SK-N-MC (cell line): ENCODE measurements at regions not wholly inside any gene's neighbourhood (a gene's known extent, or its start where the extent isn't known, plus 50 kb on each side); places are given as distances from the start of the nearest gene placed in this dataset.
"Not testable (repeated sequence)": the region's sequence is repeated elsewhere in the genome, so short reads cannot be mapped to it uniquely, and the experiment has no call there.

ENCODE experiments used
- DNase-seq: peaks from one replicate; pipeline ENCODE4 v3.0.0-alpha.2; 2011; ENCODE audit warnings: low read depth, low spot score
- H3K27ac ChIP-seq: fragments of 200-600 bp; sonication (generic); 2 replicates; pipeline ENCODE4 v1.5.1; 2016; ENCODE audit warnings: mixed run types
- H3K36me3 ChIP-seq: fragments of 200-600 bp; sonication (generic); 2 replicates; pipeline ENCODE4 v1.6.1; 2017; ENCODE audit warnings: antibody characterized with exemption, low read length, mixed read lengths; ENCODE audit not compliant: insufficient read depth
- H3K4me3 ChIP-seq: fragments of 200-600 bp; sonication (generic); 2 replicates; pipeline ENCODE4 v1.5.1; 2016
- H3K9ac ChIP-seq: fragments of 200-600 bp; sonication (generic); 2 replicates; pipeline ENCODE4 v1.8.0; 2017; ENCODE audit warnings: mixed run types, mixed read lengths; ENCODE audit not compliant: insufficient read length
- H3K9me3 ChIP-seq: fragments of 200-600 bp; sonication (generic); 2 replicates; pipeline ENCODE4 v1.6.1; 2017; ENCODE audit warnings: low read depth, mild to moderate bottlenecking, antibody characterized with exemption, low read length, moderate library complexity, mixed read lengths
- EZH2 ChIP-seq: fragments of 200-600 bp; sonication (generic); IDR thresholded peaks from one replicate; pipeline ENCODE4 v1.6.1; 2017; ENCODE audit warnings: antibody characterized with exemption
- FOXP2 ChIP-seq: optimal IDR thresholded peaks from 2 replicates; pipeline ENCODE3; 2011; ENCODE audit warnings: mild to moderate bottlenecking, moderate library complexity; ENCODE audit not compliant: insufficient read depth; ENCODE audit errors: extremely low read length, control extremely low read depth
- POLR2AphosphoS5 ChIP-seq: IDR thresholded peaks from 2 replicates; pipeline ENCODE4 v1.6.1; 2012; ENCODE audit warnings: mild to moderate bottlenecking, low read depth, low read length, borderline replicate concordance

DNA sequence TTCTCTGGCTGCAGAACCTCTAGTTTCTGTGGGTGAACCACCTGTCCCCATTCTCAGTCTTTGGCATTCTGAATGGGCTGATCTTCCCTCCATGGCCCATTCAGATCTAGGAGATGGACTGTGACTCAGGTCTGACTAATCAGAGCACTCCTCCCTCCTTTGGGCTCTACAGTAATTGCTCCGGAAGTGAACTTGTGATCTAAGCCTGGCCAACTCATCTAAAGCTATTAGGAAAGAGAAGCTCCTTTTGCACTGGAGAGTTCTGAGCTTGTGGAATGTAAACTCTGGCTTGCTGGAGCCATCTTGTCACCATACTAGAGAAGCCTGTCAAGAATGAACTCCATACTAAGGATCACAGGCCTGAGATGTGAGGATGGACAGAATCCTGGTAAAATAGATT lies 168.2 kb downstream of the SUDS3 start:
- no peaks in the 10 kb centered on the region for H3K36me3 ChIP-seq
- no peak for DNase-seq
- H3K4me3 ChIP-seq, result no peak overlapping the region
- H3K9ac ChIP-seq, result no peak overlapping the region
- H3K27ac ChIP-seq, result no peak overlapping the region
- no peaks in the 10 kb centered on the region for H3K9me3 ChIP-seq
- TF ChIP-seq EZH2, result no peak
- no peak for TF ChIP-seq FOXP2
- TF ChIP-seq POLR2AphosphoS5, result no peak

DNA sequence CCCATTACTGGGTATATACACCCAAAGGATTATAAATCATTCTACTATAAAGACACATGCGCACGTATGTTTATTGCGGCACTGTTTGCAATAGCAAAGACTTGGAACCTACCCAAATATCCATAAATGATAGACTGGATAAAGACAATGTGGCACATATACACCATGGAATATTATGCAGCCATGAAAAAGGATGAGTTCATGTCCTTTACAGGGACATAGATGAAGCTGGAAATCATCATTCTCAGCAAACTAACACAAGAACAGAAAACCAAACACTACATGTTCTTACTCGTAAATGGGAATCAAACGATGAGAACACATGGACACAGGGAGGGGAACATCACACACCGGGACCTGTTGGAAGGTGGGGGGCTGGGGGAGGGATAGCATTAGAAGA lies 171.3 kb downstream of the SUDS3 start:
- not testable (repeated sequence) for H3K36me3 ChIP-seq, H3K9me3 ChIP-seq, DNase-seq, H3K9ac ChIP-seq, H3K27ac ChIP-seq, H3K4me3 ChIP-seq

DNA sequence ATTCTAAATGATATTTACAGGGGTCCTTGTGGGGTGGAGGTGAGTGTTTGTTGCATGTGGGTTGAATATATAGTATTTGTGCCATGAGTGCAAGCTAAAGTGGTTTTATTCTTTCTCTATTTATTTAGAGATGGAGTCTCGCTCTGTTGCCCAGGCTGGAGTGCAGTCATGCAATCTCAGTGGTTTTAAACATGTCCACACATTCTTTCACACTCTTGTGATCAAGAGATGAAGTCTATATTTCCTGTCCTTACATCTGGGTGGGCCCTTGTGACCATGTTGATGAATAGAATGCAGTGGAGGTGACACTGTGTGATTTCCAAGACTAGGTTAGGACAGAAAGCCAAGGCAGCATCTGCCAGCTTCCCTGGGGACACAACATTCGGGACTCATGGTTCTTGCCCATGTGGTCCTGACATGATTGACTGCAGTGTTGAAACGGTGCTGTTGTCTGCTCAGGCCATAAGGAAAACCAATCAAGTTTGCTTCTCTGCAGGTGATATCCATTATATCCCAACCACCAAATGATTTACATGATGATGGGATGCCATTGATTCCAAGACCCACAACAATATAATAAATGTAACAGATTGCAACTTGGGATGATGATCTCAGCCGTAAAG lies 172.6 kb downstream of the SUDS3 start:
- no peak overlapping the region for H3K27ac ChIP-seq
- no peaks in the 10 kb centered on the region for H3K36me3 ChIP-seq
- no peak for TF ChIP-seq FOXP2
- no peak for TF ChIP-seq POLR2AphosphoS5
- no peaks in the 10 kb centered on the region for H3K9me3 ChIP-seq
- H3K9ac ChIP-seq, result no peak overlapping the region
- no peak overlapping the region for H3K4me3 ChIP-seq
- DNase-seq, result no peak

DNA sequence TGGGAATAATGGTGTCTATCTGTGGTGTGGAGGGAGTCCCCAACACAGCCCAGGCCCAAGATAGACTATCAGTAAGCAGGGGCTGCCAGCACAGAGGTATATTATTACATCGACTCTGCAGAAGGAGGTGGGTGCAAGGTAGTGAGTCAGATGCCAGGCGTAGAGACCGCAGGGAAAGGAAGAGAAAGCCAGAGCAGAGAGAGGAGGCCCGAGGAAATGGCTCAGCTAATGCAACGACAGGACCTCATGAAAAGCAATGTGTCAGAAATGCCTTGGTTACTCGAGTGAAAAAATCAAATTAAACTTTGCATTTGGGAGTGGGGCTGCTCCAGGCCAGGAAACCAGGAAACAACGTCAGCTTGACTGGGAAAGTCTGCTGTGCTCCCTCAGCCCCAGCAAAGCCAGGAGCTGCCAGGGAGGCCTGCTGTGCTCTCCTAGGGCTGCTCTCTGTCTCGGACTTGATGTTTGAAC lies 173.2 kb downstream of the SUDS3 start:
- Histone ChIP-seq H3K9me3 (no peaks in the 10 kb centered on the region), H3K9ac (no peak overlapping the region), H3K27ac (no peak overlapping the region), H3K4me3 (no peak overlapping the region), H3K36me3 (no peaks in the 10 kb centered on the region)
- TF ChIP-seq EZH2, result no peak
- no peak for TF ChIP-seq FOXP2
- TF ChIP-seq POLR2AphosphoS5, result no peak
- DNase-seq, result no peak

DNA sequence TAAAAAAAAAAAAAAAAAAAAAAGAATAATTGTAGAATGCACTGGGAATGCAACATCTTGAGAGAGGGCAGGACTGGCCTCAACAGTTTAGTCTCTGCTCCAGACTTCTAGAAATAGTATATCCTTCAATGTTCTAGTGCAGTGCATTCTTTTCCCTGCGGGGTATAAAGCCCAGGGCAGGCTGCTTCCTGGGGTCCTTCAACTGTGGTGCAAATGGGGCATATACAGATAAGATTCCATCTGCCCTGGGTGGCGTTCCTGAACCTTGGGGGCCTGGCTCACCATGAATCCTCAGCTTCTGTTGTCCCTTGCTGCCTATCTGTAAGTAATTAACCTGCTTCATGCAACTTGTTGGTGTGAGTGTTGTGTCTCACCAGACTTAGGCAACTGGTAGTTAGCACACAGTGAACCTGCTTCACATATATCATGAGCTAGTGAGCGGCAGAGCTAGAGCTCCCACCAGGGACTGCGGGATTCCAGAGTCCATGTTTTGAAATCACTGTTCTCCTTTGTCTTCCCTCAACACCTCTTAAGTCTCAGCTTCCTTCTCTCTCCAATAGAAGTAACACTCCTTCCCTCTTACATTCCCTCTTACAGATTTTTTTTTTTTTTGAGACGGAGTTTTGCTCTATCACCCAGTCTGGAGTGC lies 177.6 kb downstream of the SUDS3 start:
- H3K27ac ChIP-seq, result no peak overlapping the region
- TF ChIP-seq EZH2, result no peak
- no peaks in the 10 kb centered on the region for H3K36me3 ChIP-seq
- H3K4me3 ChIP-seq, result no peak overlapping the region
- no peak for DNase-seq
- H3K9me3 ChIP-seq, result no peaks in the 10 kb centered on the region
- H3K9ac ChIP-seq, result no peak overlapping the region

DNA sequence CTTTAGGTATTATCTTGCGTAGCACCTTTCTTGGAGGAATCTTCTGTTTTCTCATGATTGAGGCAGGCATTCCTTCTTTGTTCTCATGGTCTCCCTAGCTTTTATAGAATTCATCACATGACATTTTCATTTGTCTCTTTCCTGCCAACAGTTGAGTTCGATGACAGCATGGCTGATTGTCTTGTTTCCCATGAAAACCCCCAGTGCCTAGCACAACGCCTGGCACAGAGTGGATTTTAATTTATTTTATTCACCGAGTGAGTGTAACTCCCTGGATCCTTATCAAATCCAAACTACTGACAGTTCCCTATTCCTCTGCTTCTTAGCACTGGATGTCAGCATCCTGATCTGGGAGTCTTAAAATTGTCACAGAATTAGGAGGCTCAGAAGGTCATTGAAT lies 182.6 kb downstream of the SUDS3 start:
- Histone ChIP-seq H3K9ac (no peak overlapping the region), H3K36me3 (no peaks in the 10 kb centered on the region), H3K9me3 (no peaks in the 10 kb centered on the region), H3K27ac (no peak overlapping the region), H3K4me3 (no peak overlapping the region)
- DNase-seq, result no peak
- no peak for TF ChIP-seq POLR2AphosphoS5
- TF ChIP-seq EZH2, result no peak
- no peak for TF ChIP-seq FOXP2

DNA sequence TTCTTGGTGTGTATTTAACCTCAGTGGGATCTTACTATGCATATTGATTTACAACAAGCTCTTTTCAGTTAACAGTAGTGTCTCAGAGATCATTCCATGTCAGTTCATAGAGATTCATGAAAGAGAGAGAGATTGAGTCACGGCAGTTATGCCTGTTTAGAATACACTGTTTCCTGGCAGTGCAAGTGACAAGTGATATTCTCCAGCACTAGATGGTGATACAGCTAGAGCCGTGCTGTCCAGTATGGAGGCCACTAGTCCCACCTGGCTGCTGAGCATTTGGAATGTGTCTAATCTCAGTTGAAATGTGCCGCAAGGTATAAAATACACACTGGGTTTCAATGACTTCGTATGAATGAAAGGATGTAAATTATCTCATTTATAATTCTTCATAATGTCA lies 184.4 kb downstream of the SUDS3 start:
- no peak overlapping the region for H3K9ac ChIP-seq
- no peak for DNase-seq
- H3K4me3 ChIP-seq, result no peak overlapping the region
- no peak overlapping the region for H3K27ac ChIP-seq
- TF ChIP-seq FOXP2, result no peak
- no peak for TF ChIP-seq EZH2
- TF ChIP-seq POLR2AphosphoS5, result no peak
- no peaks in the 10 kb centered on the region for H3K36me3 ChIP-seq
- no peaks in the 10 kb centered on the region for H3K9me3 ChIP-seq

DNA sequence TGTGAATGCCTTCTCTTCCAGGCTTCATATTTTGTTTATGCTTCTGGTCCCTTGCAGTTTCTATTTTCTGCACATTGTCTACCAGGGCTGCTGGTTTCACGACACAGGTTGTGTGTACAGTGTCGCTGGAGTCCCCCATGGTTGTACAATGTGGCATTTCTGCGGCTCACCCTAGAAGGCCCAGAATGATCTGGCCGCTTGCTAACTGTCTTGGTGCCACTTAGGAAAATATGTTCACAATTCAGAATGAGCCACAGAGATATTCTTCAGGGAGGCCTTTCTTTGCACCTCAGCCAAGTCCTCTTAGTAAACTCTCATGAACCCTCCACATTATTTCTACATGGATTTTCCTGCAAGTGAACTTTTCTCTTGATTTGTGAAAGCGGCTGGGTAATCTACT lies 195.4 kb downstream of the SUDS3 start:
- H3K9ac ChIP-seq, result no peak overlapping the region
- no peak overlapping the region for H3K27ac ChIP-seq
- TF ChIP-seq FOXP2 (no peak), POLR2AphosphoS5 (no peak), EZH2 (no peak)
- H3K4me3 ChIP-seq, result no peak overlapping the region
- H3K36me3 ChIP-seq, result no peaks in the 10 kb centered on the region
- DNase-seq, result no peak
- H3K9me3 ChIP-seq, result no peaks in the 10 kb centered on the region

DNA sequence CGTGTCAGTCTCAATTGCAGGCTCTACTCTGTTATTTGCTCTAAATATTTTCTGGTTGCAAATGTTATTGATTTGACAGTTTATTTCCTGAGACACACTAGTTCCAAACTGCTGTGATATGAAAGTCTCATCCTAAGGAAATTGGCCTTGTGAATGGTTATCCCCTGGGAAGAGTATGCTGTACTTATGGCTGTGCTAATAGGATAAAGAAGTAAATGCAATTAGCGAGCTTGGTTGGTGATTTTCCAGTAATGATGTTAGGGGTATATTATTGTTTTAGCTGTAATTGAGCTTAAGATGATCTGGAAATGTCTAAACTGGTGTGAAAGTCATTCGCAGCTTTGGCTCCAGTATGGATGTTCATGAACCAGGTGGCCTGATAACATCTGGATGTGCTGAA lies 197.9 kb downstream of the SUDS3 start:
- no peak for DNase-seq
- H3K9me3 ChIP-seq, result no peaks in the 10 kb centered on the region
- H3K36me3 ChIP-seq, result no peaks in the 10 kb centered on the region
- TF ChIP-seq EZH2, result no peak
- no peak for TF ChIP-seq POLR2AphosphoS5
- TF ChIP-seq FOXP2, result no peak
- no peak overlapping the region for H3K27ac ChIP-seq
- H3K9ac ChIP-seq, result no peak overlapping the region
- H3K4me3 ChIP-seq, result no peak overlapping the region
